Kidney tubule cell (primary cell): ENCODE measurements at regions not wholly inside any gene's neighbourhood (a gene's known extent, or its start where the extent isn't known, plus 50 kb on each side); places are given as distances from the start of the nearest gene placed in this dataset.
A peak's percentile ranks its signal among the peaks of the same experiment; 100 is the strongest.
"Not testable (repeated sequence)": the region's sequence is repeated elsewhere in the genome, so short reads cannot be mapped to it uniquely, and the experiment has no call there.

ENCODE experiments used
- DNase-seq: peaks from one replicate; pipeline ENCODE4 v3.0.0-alpha.2; 2018; ENCODE audit warnings: low spot score

GRCh38 chr7:97234494-97234893 is 117.0 kb downstream of the SDHAF3 start:
- not testable (repeated sequence) for DNase-seq

DNA sequence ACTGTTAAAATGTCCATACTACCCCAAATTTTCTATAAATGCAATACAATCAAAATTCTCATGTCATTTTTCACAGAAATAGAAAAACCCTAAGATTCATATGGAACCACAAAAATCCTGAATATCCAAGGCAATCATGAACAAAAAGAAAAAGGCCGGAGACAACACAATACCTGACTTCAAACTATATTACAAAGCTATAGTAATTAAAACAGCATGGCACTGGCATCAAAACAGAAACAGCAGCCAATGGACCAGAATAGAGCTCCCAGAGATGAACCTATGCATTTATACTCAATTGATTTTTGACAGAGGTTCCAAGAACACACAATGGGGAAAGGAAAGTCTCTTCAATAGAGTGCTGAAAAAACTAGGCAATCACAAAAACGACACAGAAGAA is 128.8 kb downstream of the SDHAF3 start:
- DNase-seq = no peak

GRCh38 chr7:97258187-97258586 is 140.7 kb downstream of the SDHAF3 start:
- not testable (repeated sequence) for DNase-seq

GRCh38 chr7:97269741-97270140 is 152.2 kb downstream of the SDHAF3 start:
- no peak for DNase-seq

DNA sequence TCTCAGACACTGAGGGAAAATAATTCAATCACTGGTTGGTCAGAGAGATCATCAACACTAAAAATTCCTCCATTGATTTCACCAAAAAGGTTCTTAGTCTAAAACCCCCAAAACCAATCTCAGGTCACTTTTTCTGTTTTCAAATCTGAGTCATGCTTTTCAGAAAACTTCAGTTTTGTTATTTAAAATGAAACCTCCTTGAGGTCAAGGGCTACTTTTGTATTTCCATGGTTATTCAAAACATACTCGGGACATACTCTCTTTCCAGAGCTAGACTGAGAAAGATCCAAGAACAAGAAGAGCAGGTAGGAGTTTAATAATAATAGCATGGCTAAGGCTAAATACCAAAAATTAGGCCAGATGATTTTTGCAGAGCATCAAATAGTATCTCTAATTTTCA is 152.8 kb downstream of the SDHAF3 start:
- DNase-seq = no peak

DNA sequence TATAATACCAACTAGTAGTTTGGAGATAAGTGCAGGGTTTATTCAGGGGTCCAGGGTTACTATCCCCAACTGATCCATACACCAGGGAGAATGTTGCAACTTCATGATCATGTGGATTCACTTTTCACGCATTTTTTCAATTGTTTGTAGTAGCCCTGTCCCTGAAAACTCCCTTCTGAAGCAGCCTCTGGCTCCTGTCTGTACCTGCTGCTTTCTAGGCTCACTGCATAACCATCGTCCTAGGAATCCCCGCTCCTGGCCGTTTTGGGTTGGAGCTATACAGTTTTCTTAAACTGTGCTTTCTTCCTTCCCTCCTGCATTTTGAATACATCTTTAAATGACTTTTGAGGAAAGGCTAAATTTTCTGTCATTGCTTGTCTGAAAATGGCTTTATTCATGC is 154.1 kb downstream of the SDHAF3 start:
- DNase-seq = no peak

DNA sequence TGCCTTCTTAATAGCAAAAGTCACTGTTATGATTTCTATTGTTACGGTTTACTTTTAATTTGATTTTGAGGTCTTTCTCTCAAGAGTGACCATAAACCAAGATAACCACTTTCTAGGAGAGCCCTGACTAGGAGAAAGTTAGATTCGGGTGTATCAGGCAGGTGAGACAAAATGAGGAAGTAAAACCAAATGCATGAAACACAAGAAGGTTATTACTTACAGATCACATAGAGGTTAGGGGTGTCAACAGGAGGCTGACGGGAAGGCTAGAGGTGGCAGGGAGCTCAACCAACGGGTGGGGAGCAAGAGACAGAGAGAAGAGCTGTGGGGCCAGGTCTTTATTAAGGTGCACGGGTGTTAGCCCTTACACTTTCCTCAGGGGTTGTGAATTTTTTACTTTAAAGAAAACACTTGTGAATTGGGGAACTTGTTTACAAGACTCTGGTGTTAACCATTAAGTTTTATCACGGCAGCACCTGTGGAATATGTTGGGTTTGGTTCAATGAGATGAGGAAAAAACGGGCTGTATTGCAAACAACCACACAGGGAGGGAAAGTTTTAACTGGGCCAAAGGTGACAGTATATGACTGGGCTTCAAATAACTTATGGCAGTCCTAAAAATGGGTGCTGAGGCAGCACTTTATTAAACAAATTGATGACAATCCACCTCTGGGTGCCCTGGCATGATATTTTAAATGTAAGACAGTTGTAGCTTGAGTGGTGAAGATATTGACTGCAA is 154.9 kb downstream of the SDHAF3 start:
- DNase-seq = no peak

- no peak for DNase-seq
Measured at GRCh38 chr7:97275475-97275874, 158.0 kb downstream of the SDHAF3 start.

DNA sequence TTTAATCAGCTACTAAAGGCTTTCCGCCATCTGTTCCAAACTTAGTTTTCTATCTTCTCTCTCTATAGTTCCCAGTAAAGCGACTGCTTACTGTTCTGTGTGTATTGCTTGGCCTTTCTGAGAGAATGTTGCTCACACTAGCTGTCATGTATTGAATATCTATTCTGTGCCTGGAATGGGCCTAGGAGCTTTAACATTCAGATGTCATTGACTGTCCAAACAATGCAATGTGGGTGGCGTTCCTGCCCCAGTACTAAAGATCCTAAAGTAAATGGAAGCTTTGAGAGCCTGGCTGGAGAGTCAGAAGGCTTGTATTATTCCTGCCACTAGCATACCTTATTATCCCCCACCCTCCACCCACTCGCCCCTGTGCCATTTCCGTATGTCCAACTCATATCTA is 163.5 kb downstream of the SDHAF3 start:
- DNase-seq = no peak

- DNase-seq = no peak
Measured at GRCh38 chr7:97285348-97285747, 167.8 kb downstream of the SDHAF3 start.

GRCh38 chr7:97293031-97293430 is 175.5 kb downstream of the SDHAF3 start:
- DNase-seq = no peak

- DNase-seq = peak; percentile 2
Measured at GRCh38 chr7:97298561-97298960, 181.1 kb downstream of the SDHAF3 start.

- no peak for DNase-seq
Measured at GRCh38 chr7:97305589-97305988, 188.1 kb downstream of the SDHAF3 start.

- DNase-seq = no peak
Measured at GRCh38 chr7:97307521-97308108, 190.1 kb downstream of the SDHAF3 start.

- DNase-seq = no peak
Measured at GRCh38 chr7:97313900-97314299, 196.4 kb downstream of the SDHAF3 start.

DNA sequence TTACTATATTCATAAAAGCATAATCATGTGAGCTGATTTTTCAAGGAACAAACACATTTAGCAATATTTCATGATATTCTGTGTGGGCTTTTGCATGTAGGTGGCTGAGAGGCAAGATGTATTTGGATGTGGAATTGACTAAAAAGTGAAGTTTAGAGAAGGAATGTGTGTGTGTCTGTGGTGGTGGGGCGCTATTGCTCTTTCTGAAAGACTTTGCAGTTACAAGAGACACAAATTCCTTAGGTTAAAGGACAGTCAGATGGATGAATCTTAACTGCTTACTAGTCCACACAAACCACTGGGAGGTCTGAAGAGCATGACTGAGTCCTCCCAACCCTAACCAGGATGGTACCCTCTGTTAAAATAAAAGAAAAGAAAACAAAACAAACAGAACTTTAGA is 200.1 kb downstream of the SDHAF3 start:
- DNase-seq = no peak

- DNase-seq = not testable (repeated sequence)
Measured at GRCh38 chr7:97329871-97330270, 212.4 kb downstream of the SDHAF3 start.

GRCh38 chr7:97337849-97338248 is 220.4 kb downstream of the SDHAF3 start:
- DNase-seq = no peak

DNA sequence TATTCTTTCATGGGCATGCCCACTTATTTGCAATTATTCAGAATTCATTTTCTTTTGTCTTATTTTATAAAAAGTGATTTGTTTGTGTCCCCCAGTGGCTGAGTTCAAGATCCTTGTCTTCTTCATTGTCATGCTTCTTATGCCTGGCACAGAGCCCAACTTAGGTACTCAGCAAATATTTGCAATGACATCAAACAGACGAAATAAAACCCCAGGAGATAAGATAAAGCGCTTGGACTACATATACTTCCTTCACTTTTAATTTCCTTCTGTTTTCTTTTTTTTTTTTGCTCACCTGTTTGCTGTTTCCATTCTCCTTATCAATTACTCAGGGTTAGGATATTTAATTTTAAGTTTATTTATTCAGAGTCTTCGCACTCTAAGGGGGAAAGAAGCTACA is 225.0 kb downstream of the SDHAF3 start:
- no peak for DNase-seq

DNA sequence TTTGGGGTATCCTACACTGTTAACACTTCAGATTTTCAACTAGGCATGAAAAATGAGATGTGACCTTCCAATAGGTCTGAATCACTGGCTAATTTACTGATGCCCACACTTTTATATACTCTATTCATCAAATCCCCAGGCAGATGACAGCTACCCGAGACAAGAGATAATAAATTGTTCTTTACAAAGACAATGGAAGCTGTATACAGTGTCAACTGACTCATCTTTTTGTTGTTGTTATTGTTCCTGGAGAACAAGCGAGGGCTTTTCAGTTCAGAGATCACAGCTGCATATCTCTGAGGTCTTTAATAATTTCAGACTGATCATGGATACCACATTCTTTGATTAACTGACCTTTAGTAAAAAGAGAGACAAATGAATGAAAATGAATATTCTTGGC is 228.9 kb downstream of the SDHAF3 start:
- no peak for DNase-seq

- no peak for DNase-seq
Measured at GRCh38 chr7:97351488-97351887, 234.0 kb downstream of the SDHAF3 start.

DNA sequence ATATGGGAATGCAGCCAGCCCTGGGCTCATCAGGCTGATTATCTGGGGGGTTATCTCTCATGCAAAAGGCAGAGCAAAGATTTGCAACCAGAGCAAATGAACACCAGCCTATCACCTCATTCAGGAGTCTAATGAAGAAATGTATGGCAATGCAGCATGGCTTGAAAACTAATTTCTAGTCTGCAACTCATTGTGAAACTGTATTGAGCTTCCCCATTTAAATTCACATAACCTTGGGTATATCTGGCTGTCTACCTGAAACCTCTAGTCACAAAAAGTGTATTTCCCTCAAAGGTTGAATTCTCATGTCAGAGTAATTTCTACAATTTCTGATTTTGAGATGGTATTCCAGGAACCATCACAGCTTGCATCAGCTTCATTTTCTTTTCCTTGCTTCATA is 240.0 kb downstream of the SDHAF3 start:
- DNase-seq = no peak

GRCh38 chr7:97372882-97373281 is 255.4 kb downstream of the SDHAF3 start:
- DNase-seq = no peak

- DNase-seq = no peak
Measured at GRCh38 chr7:97373736-97374135, 256.2 kb downstream of the SDHAF3 start.
